IPS DF 19.7 (cell line): ENCODE measurements at regions not wholly inside any gene's neighbourhood (a gene's known extent, or its start where the extent isn't known, plus 50 kb on each side); places are given as distances from the start of the nearest gene placed in this dataset.

ENCODE experiments used
- DNase-seq: peaks from one replicate; pipeline ENCODE4 v3.0.0-alpha.2; 2013; ENCODE audit warnings: low read depth, low spot score

DNA sequence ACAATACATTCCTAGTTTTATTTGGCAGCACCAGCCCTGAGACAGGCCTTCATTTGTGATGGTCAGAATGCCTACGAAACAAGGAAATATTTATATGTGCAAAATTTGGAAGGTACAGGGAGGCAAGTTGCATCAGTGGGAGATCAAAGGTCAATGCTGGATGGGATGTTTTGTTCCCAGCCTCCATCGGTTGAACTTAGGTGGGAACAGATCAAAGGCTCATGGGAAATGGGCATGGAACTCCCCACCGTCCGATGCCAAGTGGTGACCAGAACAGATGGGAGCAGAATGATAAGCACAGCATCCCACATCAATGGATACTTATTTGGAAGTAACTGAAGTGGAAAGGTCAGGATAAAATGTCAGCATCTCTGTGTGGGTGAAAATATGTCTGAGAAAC, 177.7 kb upstream of the TNFAIP3 start:
- no peak for DNase-seq

DNA sequence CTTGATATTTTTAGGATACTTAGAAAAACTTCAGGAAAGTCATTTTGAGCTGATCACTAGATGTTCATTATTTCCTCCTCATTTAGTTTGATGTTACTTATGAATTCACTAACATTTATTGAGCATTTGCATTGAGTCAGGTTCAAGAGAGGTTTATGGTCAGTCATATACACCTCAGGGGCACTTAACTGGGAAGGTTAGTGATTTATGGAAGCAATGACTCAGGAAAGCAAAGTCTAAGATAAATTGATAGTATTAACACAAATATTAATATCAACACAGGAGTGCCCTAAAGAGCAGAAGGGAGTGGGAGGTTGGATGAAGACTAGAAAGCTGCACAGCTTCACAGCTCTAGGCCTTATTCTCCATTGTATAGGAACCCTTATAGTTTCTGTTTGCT, 177.0 kb upstream of the TNFAIP3 start:
- no peak for DNase-seq

DNA sequence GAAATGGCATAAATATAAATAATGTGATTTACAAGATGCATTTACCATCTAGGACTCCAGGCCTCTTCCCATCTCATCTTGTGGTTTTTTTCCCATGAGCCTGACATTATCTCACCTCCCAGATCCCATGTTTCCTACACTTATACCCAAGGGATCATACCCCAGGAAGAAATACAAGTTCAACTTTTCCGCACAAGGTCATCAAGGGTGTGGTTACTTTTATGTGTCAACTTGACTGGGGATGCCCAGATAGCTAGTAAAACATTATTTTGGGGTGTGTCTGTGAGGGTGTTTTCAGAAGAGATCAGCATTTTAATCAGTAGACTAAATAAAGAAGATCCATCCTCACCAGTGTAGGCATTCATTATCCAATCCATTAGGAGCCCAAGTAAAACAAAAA, 176.3 kb upstream of the TNFAIP3 start:
- no peak for DNase-seq

DNA sequence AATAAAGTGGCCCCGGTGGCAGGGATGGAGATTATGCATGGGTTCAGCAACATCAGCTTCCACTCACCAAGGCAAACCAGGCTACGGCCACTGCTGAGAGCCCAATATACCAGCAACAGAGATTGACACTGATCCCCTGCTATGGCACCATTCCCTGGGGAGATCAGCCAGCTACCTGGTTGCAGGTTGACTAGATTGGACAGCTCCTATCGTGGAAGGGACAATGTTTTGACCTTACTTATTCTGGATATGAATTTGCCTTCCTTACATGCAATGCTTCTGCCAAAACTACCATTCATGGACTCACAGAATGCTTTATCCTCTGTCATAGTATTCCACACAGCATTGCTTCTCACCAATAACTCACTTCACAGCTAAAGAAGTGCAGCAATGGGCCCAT, 174.8 kb upstream of the TNFAIP3 start:
- DNase-seq = no peak

DNA sequence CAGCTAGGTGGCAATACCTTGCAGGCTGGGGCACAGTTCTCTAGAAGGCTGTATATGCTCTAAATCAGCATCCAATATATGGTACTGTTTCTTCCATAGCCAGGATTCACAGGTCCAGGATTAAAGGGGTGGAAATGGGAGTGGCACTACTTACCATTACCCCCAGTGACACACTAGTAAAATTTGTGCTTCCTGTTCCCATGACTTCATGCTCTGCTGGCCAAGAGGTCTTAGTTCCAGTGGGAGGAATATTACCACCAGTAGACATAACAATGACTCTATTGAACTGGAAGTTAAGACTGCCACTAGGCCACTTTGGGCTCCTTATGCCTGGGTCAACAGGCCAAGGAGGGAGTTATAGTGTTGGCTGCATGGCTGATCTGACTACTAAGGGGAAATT, 174.3 kb upstream of the TNFAIP3 start:
- DNase-seq = no peak

DNA sequence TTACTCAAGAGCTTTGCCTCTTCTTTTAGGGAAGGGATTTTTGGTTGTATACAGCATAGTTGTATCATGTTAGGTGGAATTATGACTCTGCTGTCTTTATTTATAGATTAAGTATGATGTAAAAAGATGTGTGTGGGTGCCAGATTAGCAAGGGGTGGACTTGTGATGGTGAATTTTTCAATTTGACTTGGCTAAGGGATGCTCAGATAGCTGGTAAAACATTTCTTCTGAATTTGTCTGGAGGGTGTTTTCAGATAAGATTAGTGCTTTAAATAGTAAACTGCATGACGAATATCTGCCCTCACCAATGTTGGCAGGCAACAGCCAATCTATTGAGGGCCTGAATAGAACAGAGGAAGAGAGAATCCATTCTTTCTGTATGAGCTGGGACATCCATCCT, 173.3 kb upstream of the TNFAIP3 start:
- no peak for DNase-seq

DNA sequence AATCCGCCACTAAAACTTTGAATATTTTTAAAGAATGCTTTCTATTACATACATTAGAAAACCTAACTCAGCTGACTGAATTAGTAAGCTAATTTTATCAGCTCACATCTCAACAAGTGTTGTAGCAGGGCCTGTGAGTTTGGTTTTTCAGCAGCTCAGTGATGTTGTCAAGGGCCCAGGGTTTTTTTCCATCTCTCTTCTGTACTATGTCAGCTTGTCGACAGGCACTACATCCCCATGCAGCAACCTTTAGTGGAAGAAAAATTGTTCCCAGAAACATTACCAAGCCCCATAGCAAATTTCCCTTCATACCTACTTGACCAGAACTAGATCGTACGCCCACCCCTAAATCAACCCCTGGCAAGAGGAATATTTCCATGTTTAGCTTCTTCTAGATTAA, 170.3 kb upstream of the TNFAIP3 start:
- DNase-seq = no peak

DNA sequence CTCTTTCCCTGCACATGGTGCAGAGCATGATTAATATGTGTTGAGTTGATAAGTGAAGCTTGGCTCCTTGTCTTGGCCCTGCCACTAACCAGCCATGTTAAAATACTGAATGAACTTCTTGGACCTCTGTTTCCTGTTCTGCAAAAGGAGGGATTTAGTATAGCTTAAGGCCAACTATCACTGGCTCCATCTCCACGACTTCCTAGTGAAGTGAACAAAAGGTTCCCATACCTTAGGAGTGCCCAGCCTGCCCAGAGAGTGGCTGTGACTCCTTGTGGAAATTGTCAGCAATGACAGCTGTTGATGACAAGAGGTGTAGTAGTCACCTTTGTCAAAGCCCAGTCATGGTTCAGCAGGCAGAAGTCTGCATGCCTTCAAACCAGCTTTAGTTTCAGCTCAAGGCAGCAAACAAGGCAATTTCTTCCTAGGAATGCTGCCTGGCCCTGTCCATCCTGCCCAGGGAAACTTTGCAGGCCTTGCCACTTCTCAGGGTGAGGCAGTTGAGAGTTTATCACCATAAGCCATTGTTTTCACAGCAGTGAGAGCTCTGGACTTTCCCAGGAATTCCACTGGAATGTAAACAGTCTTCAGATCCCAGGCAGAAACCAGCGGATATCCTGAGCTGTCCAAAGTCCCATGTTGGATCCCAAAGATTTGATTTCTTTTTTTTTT, 169.7 kb upstream of the TNFAIP3 start:
- no peak for DNase-seq

DNA sequence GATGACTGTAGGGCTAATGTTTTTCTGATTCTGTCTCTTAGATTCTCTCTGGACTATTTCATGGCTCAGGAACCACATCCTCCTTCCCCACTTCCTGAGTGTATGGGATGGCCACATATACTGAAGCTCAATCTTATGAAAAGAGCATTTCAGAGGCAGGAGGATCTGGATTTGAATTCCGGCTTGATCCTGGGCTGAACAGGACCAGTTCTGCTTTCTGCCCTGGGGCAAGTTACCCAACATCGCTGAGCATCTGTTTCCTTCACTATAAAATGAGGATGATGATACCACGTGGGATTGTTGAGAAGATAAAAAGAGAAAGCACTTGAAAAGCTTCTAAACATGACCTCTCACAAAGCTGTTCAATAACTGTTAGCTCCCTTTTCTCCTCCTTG, 168.4 kb upstream of the TNFAIP3 start:
- no peak for DNase-seq

DNA sequence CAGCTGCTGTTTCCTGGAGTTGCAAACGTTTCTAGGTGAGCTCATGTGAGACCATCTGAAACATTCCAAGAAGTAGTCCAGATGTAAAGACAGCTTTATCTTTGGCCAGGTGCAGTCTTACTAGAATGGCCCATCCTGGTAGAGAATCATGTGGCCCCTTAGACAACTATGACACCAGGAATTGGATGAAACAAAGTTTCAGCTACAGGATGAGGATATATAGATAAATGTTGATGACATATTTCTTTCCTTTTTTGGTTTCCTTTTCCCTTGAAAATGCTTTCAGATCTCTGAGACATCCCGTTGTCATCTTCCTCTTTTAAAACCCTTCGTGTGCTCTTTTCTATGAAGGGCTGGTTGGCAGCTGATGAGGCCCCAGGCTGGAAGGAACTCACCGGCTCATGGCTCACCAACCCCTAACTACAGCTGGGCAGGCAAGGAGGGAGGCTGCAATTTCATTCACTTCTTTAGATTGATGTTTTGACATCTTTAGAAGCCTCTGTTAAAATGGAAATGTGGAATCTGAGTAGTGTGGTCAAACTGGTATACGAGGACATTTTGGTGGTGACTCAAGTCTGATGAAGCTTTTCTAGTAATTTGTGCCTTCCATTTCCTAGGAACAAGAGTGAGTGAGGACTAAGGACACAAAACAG, 167.9 kb upstream of the TNFAIP3 start:
- no peak for DNase-seq

DNA sequence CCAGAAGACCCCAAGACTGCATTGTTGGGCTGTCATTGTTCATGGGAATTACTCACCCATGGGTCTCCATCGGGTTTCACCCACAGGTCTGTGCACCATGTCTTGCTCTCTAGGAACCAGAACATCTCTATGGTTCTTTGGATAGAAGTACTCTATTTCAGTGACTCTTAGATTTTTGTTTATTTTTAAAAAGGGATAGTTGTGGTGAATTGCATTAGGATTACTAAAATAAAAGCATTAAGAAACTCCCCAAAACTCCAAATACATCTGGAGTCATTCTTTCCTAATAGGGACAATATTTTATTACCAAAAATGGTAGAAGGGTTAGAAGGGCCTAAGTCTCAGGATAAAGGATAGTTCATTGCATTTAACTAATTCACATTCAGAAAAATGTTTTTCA, 166.9 kb upstream of the TNFAIP3 start:
- no peak for DNase-seq

DNA sequence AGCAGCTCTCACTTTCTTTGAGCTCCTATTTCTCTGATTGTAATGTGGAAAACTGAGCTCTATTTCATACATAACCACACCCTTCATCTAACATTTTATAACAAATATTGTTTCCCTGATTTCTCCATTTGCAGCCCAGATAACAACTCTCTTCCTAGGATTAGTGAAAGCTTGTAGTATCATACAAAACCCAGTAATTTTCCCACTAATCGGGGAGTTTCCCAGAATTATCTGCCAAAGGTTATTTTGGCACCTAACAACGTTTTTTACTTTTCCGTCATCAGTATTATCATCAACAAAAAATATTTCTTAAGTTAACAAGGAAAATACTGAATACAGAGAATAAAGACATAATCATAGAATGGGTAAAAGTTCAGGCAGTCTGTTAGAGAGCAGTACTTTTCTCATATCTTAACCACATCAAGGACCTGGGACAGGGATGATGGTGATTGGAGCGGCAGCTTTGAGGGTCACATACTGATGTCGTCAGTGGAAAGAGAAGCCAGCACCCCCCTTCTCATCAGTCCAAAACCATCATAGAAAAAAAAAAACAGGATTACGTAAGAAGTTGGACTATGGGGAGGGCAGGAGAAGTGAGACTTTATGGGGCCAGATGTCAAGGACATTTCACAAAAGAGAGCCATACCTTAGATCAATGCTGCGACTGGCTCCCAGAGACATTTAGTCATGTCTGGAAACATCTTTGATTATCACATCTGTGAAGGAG, 166.1 kb upstream of the TNFAIP3 start:
- no peak for DNase-seq

DNA sequence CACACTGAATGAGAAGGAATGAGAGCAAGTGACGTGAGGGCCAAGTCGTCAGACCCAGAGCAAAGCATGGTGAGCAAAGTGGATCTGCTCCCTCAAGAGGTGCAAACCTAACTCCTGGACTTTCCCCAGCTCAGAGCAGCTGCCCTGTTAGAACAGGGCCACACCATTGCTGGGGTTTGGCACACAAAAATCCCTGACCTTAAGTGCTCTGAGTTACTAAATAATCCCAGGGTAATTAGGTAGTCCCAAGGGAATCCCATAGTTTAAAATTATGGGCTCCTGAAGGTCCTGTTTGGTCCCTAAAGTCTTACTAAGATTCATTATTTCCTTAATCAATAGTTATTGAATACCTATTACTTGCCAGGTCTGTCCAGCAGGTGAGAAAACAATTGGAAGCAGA, 165.1 kb upstream of the TNFAIP3 start:
- no peak for DNase-seq

DNA sequence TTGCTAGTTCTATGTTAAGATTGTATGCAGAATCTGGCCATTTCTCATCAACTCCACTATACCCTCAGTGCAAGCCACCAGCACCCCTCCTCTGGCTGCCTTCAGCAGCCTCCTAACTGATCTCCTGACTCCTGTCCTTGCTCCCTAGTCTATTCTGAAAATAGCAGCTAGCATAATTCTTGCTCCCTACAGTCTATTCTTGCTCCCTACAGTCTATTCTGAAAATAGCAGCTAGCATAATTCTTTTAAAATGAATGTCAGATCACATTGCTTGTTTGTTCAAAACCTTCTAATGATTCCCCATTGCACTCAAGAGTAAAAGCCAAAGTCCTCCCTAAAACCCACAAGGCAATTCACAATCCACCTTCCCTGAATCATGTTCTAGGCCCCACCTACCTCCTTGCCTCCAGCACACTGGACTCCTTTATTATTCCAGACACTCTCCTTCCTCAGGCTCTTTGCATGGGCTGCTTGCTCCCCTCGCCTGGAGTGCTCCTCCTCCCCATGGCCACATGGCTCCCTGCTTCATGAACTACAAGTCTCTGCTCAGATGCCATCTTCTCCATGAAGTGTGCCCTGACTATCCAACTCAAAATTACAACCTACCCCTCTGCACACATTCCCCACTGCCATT, 164.2 kb upstream of the TNFAIP3 start:
- DNase-seq = no peak

DNA sequence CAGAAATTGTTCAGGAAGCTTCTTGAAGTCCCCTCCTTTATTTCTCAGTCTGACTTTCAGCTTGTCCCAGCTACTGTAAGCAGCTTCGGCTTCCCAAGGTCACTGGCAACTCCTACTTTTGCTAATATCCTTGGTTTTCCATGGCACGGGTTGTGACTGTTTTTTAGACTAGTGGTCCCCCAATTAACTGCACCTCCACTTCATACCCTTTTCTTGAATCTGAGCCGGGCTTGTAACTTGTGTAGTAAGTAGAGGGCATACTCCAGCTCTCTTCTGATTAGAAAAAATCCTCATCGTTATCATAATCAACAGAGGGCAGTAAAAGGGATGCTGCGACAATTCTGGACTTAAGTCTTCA, 162.3 kb upstream of the TNFAIP3 start:
- DNase-seq = no peak

DNA sequence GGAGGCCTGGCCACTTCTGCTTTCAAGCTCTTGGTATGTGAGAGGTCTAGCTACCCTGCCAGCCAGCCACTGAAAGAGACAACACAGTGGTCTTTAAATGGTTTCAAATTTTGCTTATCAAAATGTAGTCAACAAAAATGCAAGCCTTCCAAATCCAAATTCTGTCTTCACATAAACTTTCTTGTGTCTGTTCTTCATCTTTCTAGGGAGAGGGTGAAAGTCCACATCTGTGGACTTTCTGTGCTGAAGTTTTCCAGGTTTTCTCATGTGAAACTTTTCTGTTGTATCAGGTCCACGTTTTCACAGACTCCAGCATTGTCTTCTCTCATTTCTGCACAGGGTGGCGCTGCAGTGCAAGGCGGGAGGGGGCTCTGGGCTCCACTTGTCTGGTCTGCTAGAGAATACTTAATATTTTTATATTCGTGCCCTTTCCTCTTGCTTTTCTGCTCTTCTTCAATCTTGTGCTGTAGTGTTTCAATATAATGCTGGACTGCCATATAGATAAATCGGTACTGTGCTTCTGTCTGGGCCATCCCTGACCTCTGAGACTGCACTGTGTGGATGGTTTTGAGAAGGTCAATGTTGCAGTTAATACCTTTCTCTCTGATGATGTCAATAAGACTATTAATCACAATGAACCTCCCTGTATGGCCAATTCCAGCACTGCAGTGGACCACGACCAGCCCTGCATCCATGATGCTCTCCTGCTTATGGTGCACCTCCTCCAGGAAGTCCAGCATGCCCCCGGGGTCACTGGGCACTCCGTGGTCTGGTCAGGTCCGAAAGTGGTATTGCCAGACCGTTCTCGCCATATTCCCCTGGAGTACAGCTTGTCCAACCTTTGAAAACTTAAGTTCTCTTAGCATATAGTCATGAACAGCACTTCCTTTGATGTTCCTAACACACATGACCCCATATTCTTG, 161.6 kb upstream of the TNFAIP3 start:
- no peak for DNase-seq

DNA sequence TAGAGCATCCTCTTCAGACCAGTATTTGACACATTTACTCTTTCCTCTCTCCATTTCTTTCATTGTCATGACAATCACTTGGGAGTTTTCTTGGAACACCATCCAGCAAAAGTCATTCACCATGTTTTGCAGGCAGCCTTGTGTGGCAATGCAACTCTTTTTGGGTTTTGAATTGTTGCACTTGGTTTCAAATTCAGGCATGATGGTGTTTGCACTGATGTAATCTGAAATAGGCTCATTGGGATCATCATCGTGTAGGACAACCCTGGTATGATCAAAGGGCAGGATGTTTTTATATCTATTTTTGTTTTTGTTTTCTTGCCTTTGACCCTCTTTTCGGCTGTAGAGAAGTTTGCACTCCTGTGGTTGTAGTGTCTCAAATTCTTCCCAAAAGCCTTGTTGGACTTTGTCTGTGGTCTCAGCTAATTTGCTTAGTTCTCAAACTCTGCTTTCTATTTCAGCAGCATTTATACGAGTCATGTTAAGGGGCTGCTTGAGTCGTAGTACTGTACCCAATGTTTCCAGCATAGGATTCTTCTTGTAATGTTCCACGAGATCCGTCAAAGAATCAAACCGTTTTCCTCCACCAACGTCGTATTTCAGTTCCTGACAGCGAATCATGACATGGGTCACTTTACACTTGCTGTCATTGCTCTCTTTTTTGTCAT, 160.8 kb upstream of the TNFAIP3 start:
- no peak for DNase-seq

DNA sequence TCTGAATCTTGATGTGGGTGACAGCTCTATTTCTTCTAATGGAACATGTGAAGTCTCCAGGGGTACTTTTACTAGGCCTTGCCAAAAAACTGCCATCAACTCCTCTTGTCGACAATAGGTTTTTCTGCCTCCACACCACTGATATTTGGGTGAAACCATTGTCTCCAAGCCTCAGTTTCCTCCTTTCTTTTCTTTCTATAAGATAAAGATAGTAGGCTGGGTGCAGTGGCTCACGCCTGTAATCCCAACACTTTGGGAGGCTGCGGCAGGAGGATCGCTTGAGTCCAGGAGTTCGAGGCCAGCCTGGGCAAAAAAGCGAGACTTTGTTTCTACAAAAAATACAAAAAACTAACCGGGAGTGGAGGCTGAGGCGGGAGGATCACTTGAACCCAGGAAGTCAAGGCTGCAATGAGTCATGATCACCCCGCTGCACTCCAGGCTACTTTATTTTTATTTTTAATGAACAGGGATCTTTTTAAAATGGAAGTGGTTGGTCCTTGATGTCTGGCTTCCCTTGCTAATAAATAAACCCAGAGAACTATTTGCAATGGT, 159.9 kb upstream of the TNFAIP3 start:
- DNase-seq = no peak

DNA sequence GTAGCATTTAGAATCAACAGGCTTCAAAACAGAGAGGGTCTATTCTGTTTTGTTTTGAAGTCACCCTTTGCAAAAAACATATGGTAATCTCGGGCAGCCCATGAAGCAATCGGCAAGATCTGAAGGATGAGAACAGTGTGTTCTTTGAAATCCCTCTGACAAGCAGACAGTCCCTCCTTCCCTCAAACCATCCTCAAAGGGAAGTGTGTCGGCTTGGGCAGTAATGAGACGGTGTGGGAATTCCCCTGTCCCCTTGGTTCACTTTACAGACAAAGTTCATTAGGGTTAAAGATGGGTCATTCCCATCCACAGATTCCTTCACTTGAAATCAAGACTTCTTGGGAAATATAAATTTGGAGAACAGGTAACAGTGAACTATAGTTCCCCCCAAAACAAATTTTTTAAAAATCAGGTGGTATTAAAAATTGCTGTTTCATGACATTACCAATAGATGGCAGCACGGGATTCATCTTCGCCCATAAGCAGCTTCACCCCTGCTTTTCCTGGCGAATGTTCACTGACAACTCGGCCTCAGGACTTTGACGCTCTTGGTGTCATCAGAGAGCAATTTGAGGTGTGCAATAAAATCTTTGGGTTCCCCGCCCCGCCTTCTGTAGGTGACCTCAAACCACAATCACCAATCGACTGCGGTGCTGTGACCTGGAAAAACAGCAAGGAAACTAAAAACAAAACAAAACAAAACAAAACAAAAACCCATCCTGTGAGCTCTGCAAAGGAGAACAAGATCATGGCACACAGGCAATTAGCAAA, 159.3 kb upstream of the TNFAIP3 start:
- DNase-seq = no peak

DNA sequence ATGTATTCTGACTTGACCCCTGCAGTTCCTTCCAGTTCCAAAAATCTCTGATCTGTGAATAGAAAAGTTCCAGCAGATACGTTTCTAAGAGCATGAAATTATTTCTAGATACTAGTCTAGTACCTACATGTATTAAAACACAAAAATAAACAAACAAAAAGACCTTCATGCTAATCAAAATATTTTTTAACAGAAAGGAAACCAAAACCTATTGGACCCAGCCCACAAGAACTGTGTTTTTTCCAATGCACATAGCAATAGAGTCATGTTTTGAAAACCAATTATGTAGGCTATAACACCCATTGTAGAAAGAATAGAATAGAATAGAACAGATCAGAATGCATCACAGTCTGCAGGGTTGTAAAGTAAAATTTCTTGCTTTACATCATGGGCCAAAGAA, 158.6 kb upstream of the TNFAIP3 start:
- no peak for DNase-seq
